Right lobe of liver (tissue), 6 donors: ENCODE measurements at regions not wholly inside any gene's neighbourhood (a gene's known extent, or its start where the extent isn't known, plus 50 kb on each side); places are given as distances from the start of the nearest gene placed in this dataset.
A peak's percentile ranks its signal among the peaks of the same experiment; 100 is the strongest.

Experiments used
- ATAC-seq, 4 donors: fragments of 200-7000 bp; cut with Tn5 transposase; one replicate each; pipeline ENCODE4 v1.9.1; 2020; ENCODE audit warnings: mild to moderate bottlenecking in 4 of 4, moderate library complexity in 4 of 4
- DNase-seq, 3 donors: peaks; one replicate each; pipeline ENCODE4 v3.0.0-alpha.2; 2020
- H3K27ac ChIP-seq, 3 donors: fragments of 200-600 bp; one replicate each; pipeline ENCODE4 v1.8.0; 2022
- H3K27me3 ChIP-seq, 2 donors: fragments of 200-600 bp; one replicate each; pipeline ENCODE4 v1.8.0; 2022
- H3K36me3 ChIP-seq, 4 donors: fragments of 200-600 bp; sonication (generic) in 1 of 4; one replicate each; pipeline versions ENCODE4 v1.5.1 to v1.8.0; 2017 to 2022; ENCODE audit warnings: control low read depth in 1 of 4
- H3K4me1 ChIP-seq, 4 donors: fragments of 200-600 bp; sonication (generic) in 1 of 4; one replicate each; pipeline versions ENCODE4 v1.5.1 to v1.8.0; 2017 to 2022; ENCODE audit warnings: control low read depth in 1 of 4
- H3K4me3 ChIP-seq, 3 donors: fragments of 200-600 bp; one replicate each; pipeline ENCODE4 v1.8.0; 2022
- H3K9me3 ChIP-seq, 4 donors: fragments of 200-600 bp; sonication (generic) in 1 of 4; one replicate each; pipeline versions ENCODE4 v1.5.1 to v1.8.0; 2017 to 2022; ENCODE audit warnings: control low read depth in 1 of 4
- CTCF ChIP-seq, 4 donors: fragments of 200-600 bp in 3 of 4; fragments of 450-650 bp in 1 of 4; IDR thresholded peaks; one replicate each; pipeline versions ENCODE4 v1.5.1 to v1.8.0; 2016 to 2022; ENCODE audit warnings: antibody characterized with exemption in 4 of 4, mild to moderate bottlenecking in 2 of 4
- POLR2A ChIP-seq: fragments of 450-650 bp; IDR thresholded peaks from one replicate; pipeline ENCODE4 v1.6.1; 2017; ENCODE audit warnings: antibody characterized with exemption, mild to moderate bottlenecking
- WGBS: methylation state at CpG from one replicate; pipeline ENCODE4 v1.1.6; 2018; ENCODE audit warnings: low coverage, low lambda C conversion rate; ENCODE audit not compliant: insufficient coverage; ENCODE audit errors: missing lambda C conversion rate; 5-methylcytosine and 5-hydroxymethylcytosine counted together
- intact Hi-C, 2 donors: fragments of 100-400 bp; cut with DNase I; formaldehyde crosslinking; loops; one replicate each; pipeline versions ENCODE4 v1.11.2 to v1.14.1; 2022
- donor health status: DM: no; HTN: yes; CAD: no.
- donor health status: DM: no; HTN: no; CAD: no.
- donor health status: DM: no; HTN: no; CAD: no.
- donor health status: DM: no; HTN: yes; CAD: no.
- donor health status: DM: no; HTN: yes; CAD: no.

GRCh38 chr12:68489273-68489672, 121.4 kb upstream of the RAP1B start:
- H3K27me3 ChIP-seq, result no peaks in the 10 kb centered on the region
- no peaks in the 10 kb centered on the region for H3K4me1 ChIP-seq
- no peaks in the 10 kb centered on the region for H3K9me3 ChIP-seq
- ATAC-seq, result no peak
- no peak overlapping the region for H3K27ac ChIP-seq
- intact Hi-C loops, result no loop called here
- no peak for DNase-seq
- TF ChIP-seq CTCF (IDR thresholded peaks at IDR 0.05) (no peak), POLR2A (no peak)
- no peak overlapping the region for H3K4me3 ChIP-seq
- H3K36me3 ChIP-seq, result no peaks in the 10 kb centered on the region

- H3K27ac ChIP-seq, result no peak overlapping the region
- no peak overlapping the region for H3K4me3 ChIP-seq
- H3K9me3 ChIP-seq, result no peaks in the 10 kb centered on the region
- H3K4me1 ChIP-seq, result no peaks in the 10 kb centered on the region
- intact Hi-C loops, result no loop called here
- no peaks in the 10 kb centered on the region for H3K27me3 ChIP-seq
- ATAC-seq (no peak), DNase-seq (no peak)
- H3K36me3 ChIP-seq, result no peaks in the 10 kb centered on the region
- TF ChIP-seq CTCF (IDR thresholded peaks at IDR 0.05) (no peak), POLR2A (no peak)
- 75% methylated on average over 1 of the region's 1 CpG for WGBS
Measured at GRCh38 chr12:68490476-68490875, 120.2 kb upstream of the RAP1B start.

GRCh38 chr12:68491204-68491960, 119.3 kb upstream of the RAP1B start:
- 61% methylated on average over 8 of the region's 8 CpGs for WGBS
- no peaks in the 10 kb centered on the region for H3K4me1 ChIP-seq
- no peaks in the 10 kb centered on the region for H3K27me3 ChIP-seq
- H3K27ac ChIP-seq, result no peak overlapping the region
- H3K4me3 ChIP-seq, result no peak overlapping the region
- no peaks in the 10 kb centered on the region for H3K36me3 ChIP-seq
- DNase-seq (no peak), ATAC-seq (no peak)
- TF ChIP-seq POLR2A, result no peak
- no peak for TF ChIP-seq CTCF (IDR thresholded peaks at IDR 0.05)
- no peaks in the 10 kb centered on the region for H3K9me3 ChIP-seq
- intact Hi-C loops, result no loop called here

GRCh38 chr12:68495336-68496070, 115.2 kb upstream of the RAP1B start:
- WGBS, result 74% methylated on average over 3 of the region's 3 CpGs
- no peak overlapping the region for H3K27ac ChIP-seq
- intact Hi-C loops, result no loop called here
- H3K4me1 ChIP-seq, result no peaks in the 10 kb centered on the region
- TF ChIP-seq POLR2A (no peak), CTCF (IDR thresholded peaks at IDR 0.05) (no peak)
- H3K9me3 ChIP-seq, result no peaks in the 10 kb centered on the region
- ATAC-seq (peak in 1 of 4 donors; percentile 22), DNase-seq (no peak)
- no peaks in the 10 kb centered on the region for H3K36me3 ChIP-seq
- no peaks in the 10 kb centered on the region for H3K27me3 ChIP-seq
- no peak overlapping the region for H3K4me3 ChIP-seq
